Prostate gland (tissue), 2 donors: ENCODE measurements at regions not wholly inside any gene's neighbourhood (a gene's known extent, or its start where the extent isn't known, plus 50 kb on each side); places are given as distances from the start of the nearest gene placed in this dataset.
"Not testable (repeated sequence)": the region's sequence is repeated elsewhere in the genome, so short reads cannot be mapped to it uniquely, and the experiment has no call there.

Source experiments
- DNase-seq: peaks from one replicate; pipeline ENCODE4 v3.0.0-alpha.2; 2019; ENCODE audit warnings: low spot score
- H3K27ac ChIP-seq, 2 donors: fragments of 200-600 bp; sonication (generic); 2 replicates each; pipeline ENCODE4 v1.5.1; 2017 to 2019
- H3K27me3 ChIP-seq: fragments of 200-600 bp; sonication (generic); replicated peaks from 2 replicates; pipeline ENCODE4 v1.5.1; 2019; ENCODE audit not compliant: insufficient read depth
- H3K36me3 ChIP-seq, 2 donors: fragments of 200-600 bp; sonication (generic); 1 replicate in 1 of 2; 2 replicates in 1 of 2; pipeline versions ENCODE4 v1.5.1 to v1.8.1; 2017 to 2019
- H3K4me1 ChIP-seq: fragments of 200-600 bp; sonication (generic); replicated peaks from 2 replicates; pipeline ENCODE4 v1.5.1; 2019
- H3K4me3 ChIP-seq, 2 donors: fragments of 200-600 bp; sonication (generic); 2 replicates each; pipeline ENCODE4 v1.5.1; 2017 to 2019
- H3K9me3 ChIP-seq: fragments of 200-600 bp; sonication (generic); 2 replicates; pipeline ENCODE4 v1.5.1; 2017
- CTCF ChIP-seq, 4 experiments: fragments of 200-600 bp in 2 of 4; fragments of 450-650 bp in 2 of 4; sonication (generic) in 2 of 4; IDR thresholded peaks; 1 replicate in 3 of 4; 2 replicates in 1 of 4; pipeline ENCODE4 v1.5.1; 2016 to 2019; ENCODE audit warnings: antibody characterized with exemption in 4 of 4, mild to moderate bottlenecking in 2 of 4, moderate library complexity in 2 of 4
- POLR2A ChIP-seq: fragments of 450-650 bp; IDR thresholded peaks from one replicate; pipeline ENCODE4 v1.6.1; 2016; ENCODE audit warnings: antibody characterized with exemption, mild to moderate bottlenecking
- POLR2AphosphoS5 ChIP-seq: sonication (generic); formaldehyde crosslinking; IDR thresholded peaks from one replicate; pipeline ENCODE4 v1.6.1; 2017; ENCODE audit warnings: antibody characterized with exemption
- WGBS: methylation state at CpG from one replicate; pipeline ENCODE4 v1.1.5; 2018; 5-methylcytosine and 5-hydroxymethylcytosine counted together
- intact Hi-C: fragments of 100-400 bp; cut with DNase I; formaldehyde crosslinking; loops from one replicate; pipeline ENCODE4 v1.14.2; 2022

- no peak overlapping the region for H3K27ac ChIP-seq
- H3K27me3 ChIP-seq, result no peaks in the 10 kb centered on the region
- no peaks in the 10 kb centered on the region for H3K4me1 ChIP-seq
- H3K9me3 ChIP-seq, result no peaks in the 10 kb centered on the region
- WGBS, result 53% methylated on average over 5 of the region's 5 CpGs
- intact Hi-C loops, result no loop called here
- H3K4me3 ChIP-seq, result no peak overlapping the region
- no peak for DNase-seq
- no peaks in the 10 kb centered on the region for H3K36me3 ChIP-seq
- TF ChIP-seq POLR2AphosphoS5, result no peak
- TF ChIP-seq POLR2A, result no peak
- TF ChIP-seq CTCF (IDR thresholded peaks at IDR 0.05), result no peak
These were observed 344.2 kb upstream of the SULF2 start for GRCh38 chr20:48129345-48129942.

DNA sequence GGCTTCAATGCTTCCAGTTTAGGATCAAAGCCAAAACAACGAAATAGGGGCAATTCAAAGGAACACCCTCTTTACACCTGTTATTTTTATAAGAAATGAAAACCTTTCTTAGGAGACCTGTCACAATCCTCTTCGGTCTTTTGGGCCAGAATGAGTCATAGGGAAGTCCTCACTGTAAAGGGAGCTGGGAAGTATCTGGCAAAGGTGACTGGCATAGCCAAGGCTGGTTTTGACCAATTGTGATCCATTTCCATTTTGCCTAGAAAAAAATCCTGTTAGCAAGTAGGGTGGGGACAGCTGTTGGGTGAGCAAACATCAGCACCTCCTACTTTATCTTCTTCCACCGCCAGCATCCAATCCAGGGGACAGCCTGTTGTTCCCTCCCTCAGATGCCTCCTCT lies 343.2 kb upstream of the SULF2 start:
- no peaks in the 10 kb centered on the region for H3K9me3 ChIP-seq
- 60% methylated on average over 3 of the region's 3 CpGs for WGBS
- TF ChIP-seq CTCF (IDR thresholded peaks at IDR 0.05), result no peak
- TF ChIP-seq POLR2A, result no peak
- no peak for TF ChIP-seq POLR2AphosphoS5
- DNase-seq, result no peak
- H3K27me3 ChIP-seq, result no peaks in the 10 kb centered on the region
- no peaks in the 10 kb centered on the region for H3K36me3 ChIP-seq
- no peaks in the 10 kb centered on the region for H3K4me1 ChIP-seq
- no peak overlapping the region for H3K27ac ChIP-seq
- no peak overlapping the region for H3K4me3 ChIP-seq
- intact Hi-C loops, result no loop called here

DNA sequence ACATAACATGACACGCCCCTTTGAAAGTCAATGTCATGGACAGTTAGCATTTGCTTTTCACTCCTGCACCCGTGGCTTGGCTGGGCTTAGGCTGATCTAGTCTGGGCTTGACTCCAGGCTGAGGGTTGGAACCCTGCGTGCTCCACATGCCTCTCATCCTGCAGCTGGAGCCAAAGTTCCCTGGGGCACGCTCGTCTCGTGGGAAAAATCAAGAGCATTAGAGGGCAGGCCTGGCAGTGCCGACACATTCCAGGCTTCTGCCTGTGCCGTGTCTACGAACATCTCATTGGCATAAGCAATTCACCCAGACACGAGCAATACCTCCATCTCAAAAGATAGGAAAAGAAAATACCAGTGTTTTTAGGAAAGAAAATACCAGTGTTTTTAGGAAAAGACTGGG lies 342.7 kb upstream of the SULF2 start:
- H3K27me3 ChIP-seq, intact Hi-C loops, H3K4me1 ChIP-seq, H3K4me3 ChIP-seq, H3K9me3 ChIP-seq, H3K36me3 ChIP-seq, H3K27ac ChIP-seq: not testable (repeated sequence)
- WGBS, result 22% methylated on average over 10 of the region's 10 CpGs
- TF ChIP-seq POLR2AphosphoS5, result peak; percentile 38
- DNase-seq, result peak; percentile 60

DNA sequence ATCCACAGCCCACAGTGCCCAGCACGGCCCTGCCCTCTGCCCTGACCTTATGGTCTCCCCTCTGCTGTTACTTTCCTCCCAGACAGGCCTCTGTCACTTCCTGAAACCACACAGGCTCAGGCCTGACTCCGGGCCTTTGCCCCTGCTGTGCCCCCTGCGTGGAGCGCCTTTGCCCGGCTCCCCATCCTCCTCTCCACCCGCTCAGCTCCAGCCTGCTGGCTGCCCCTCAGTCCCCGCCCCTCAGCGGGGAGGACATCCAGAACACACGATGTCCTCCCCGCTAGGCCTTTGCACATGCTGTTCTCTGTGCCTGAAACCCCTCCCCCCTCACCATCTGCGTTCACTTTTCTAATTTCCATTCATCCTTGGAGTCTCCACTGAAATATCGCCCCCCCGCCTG lies 341.9 kb upstream of the SULF2 start:
- H3K9me3 ChIP-seq, H3K27ac ChIP-seq, H3K4me3 ChIP-seq, H3K36me3 ChIP-seq, DNase-seq, H3K27me3 ChIP-seq, intact Hi-C loops, H3K4me1 ChIP-seq: not testable (repeated sequence)
- 82% methylated on average over 13 of the region's 13 CpGs for WGBS

GRCh38 chr20:48126227-48126740 lies 341.0 kb upstream of the SULF2 start:
- intact Hi-C loops, result no loop called here
- H3K4me1 ChIP-seq, result no peaks in the 10 kb centered on the region
- WGBS, result 71% methylated on average over 8 of the region's 8 CpGs
- no peak for TF ChIP-seq CTCF (IDR thresholded peaks at IDR 0.05)
- TF ChIP-seq POLR2AphosphoS5, result no peak
- TF ChIP-seq POLR2A, result no peak
- H3K36me3 ChIP-seq, result no peaks in the 10 kb centered on the region
- no peaks in the 10 kb centered on the region for H3K27me3 ChIP-seq
- no peak overlapping the region for H3K27ac ChIP-seq
- no peak overlapping the region for H3K4me3 ChIP-seq
- no peaks in the 10 kb centered on the region for H3K9me3 ChIP-seq
- no peak for DNase-seq

DNA sequence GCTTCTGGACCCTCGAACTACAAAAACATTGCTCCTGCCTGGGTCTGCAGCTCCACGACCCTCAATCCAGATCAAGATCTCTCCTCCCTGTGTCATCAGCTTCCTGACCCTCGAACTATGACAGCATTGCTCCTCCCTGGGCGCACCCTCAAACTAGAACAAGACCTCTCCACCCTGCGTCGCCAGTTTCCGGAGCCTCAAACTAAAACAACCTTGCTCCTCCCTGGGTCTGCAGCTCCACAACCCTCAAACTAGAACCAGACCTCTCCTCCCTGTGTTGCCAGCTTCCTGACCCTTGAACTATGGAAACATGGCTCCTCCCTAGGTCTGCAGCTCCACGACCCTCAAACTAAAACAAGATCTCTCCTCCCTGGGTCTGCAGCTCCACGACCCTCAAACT lies 339.7 kb upstream of the SULF2 start:
- H3K36me3 ChIP-seq, result no peaks in the 10 kb centered on the region
- DNase-seq, result no peak
- TF ChIP-seq CTCF (IDR thresholded peaks at IDR 0.05) (no peak), POLR2A (no peak), POLR2AphosphoS5 (no peak)
- no peak overlapping the region for H3K4me3 ChIP-seq
- intact Hi-C loops, result no loop called here
- H3K4me1 ChIP-seq, result no peaks in the 10 kb centered on the region
- no peaks in the 10 kb centered on the region for H3K27me3 ChIP-seq
- 80% methylated on average over 9 of the region's 9 CpGs for WGBS
- H3K9me3 ChIP-seq, result no peaks in the 10 kb centered on the region
- H3K27ac ChIP-seq, result no peak overlapping the region
